Karpas-422 (cell line): ENCODE measurements at regions not wholly inside any gene's neighbourhood (a gene's known extent, or its start where the extent isn't known, plus 50 kb on each side); places are given as distances from the start of the nearest gene placed in this dataset.

ENCODE experiments used
- DNase-seq: peaks from one replicate; pipeline ENCODE4 v3.0.0-alpha.2; 2015
- H2AFZ ChIP-seq: fragments of 200-600 bp; sonication (generic); 2 replicates; pipeline ENCODE4 v1.6.1; 2014; ENCODE audit warnings: antibody characterized with exemption, low read length, mixed read lengths
- H3K27ac ChIP-seq: fragments of 200-600 bp; sonication (generic); 2 replicates; pipeline ENCODE4 v1.5.1; 2014; ENCODE audit warnings: mild to moderate bottlenecking, low read length, moderate library complexity
- H3K27me3 ChIP-seq: fragments of 200-600 bp; sonication (generic); 2 replicates; pipeline ENCODE4 v1.6.1; 2014; ENCODE audit warnings: low read length, mixed read lengths
- H3K36me3 ChIP-seq: fragments of 200-600 bp; sonication (generic); 2 replicates; pipeline ENCODE4 v1.6.1; 2014; ENCODE audit warnings: low read length, mixed read lengths; ENCODE audit not compliant: insufficient read depth
- H3K4me1 ChIP-seq: fragments of 200-600 bp; sonication (generic); 2 replicates; pipeline ENCODE4 v1.6.1; 2014; ENCODE audit warnings: mild to moderate bottlenecking, low read length, mixed read lengths
- H3K4me2 ChIP-seq: fragments of 200-600 bp; sonication (generic); 2 replicates; pipeline ENCODE4 v1.6.1; 2014; ENCODE audit warnings: low read length, low read depth, mild to moderate bottlenecking; ENCODE audit not compliant: poor library complexity, severe bottlenecking
- H3K4me3 ChIP-seq: fragments of 200-600 bp; sonication (generic); 2 replicates; pipeline ENCODE4 v1.5.1; 2014; ENCODE audit warnings: mild to moderate bottlenecking, antibody characterized with exemption, low read length, mixed read lengths
- H3K79me2 ChIP-seq: fragments of 200-600 bp; sonication (generic); 2 replicates; pipeline ENCODE4 v1.6.1; 2014; ENCODE audit warnings: mild to moderate bottlenecking, low read length, mixed read lengths
- H3K9ac ChIP-seq: fragments of 200-600 bp; sonication (generic); 2 replicates; pipeline ENCODE4 v1.6.0; 2014; ENCODE audit warnings: low read length
- H3K9me2 ChIP-seq: fragments of 200-600 bp; sonication (generic), shearing (Covaris generic); replicated peaks from 2 replicates; pipeline ENCODE4 v1.6.0; 2014; ENCODE audit warnings: mild to moderate bottlenecking, low read length, moderate library complexity; ENCODE audit not compliant: insufficient read depth
- H3K9me3 ChIP-seq: fragments of 300-700, 200-600 bp; sonication (generic); 2 replicates; pipeline ENCODE4 v1.6.1; 2014; ENCODE audit warnings: low read length, mixed read lengths
- H4K20me1 ChIP-seq: fragments of 200-600 bp; sonication (generic); 2 replicates; pipeline ENCODE4 v1.6.1; 2014; ENCODE audit warnings: mild to moderate bottlenecking, antibody characterized with exemption, low read length, low read depth; ENCODE audit not compliant: insufficient read depth

GRCh38 chr20:23234311-23235078 lies 116.1 kb upstream of the NXT1 start:
- Histone ChIP-seq H3K4me2 (no peak overlapping the region), H3K9me3 (no peaks in the 10 kb centered on the region)

DNA sequence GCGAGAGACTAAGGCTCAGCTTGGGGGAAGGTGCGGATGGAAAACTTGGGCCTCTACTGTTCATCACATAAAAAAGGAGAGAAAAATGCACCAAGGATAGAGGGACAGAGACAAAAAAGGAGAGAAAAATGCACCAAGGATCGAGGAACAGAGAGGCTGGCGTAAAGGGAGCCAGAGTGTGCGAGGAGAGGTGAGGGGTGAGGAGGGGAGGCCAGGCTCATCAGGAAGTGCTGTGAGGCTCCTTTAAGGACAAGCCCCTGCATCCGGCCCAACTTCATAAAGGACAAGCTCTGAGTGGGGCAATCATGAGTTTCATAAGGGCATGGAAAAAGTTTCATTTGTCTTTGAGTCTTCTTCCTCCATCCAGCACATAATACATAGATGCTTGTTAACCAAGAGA lies 117.2 kb upstream of the NXT1 start:
- H3K9me3 ChIP-seq, result no peaks in the 10 kb centered on the region
- H2AFZ ChIP-seq, result no peak overlapping the region
- H3K4me2 ChIP-seq, result no peak overlapping the region
- H3K27ac ChIP-seq, result no peak overlapping the region
- H3K4me3 ChIP-seq, result no peak overlapping the region
- peaks cover 2% of the 10 kb centered on the region; the same call in 1 of the 2 replicates for H3K4me1 ChIP-seq
- no peaks in the 10 kb centered on the region for H3K36me3 ChIP-seq
- no peaks in the 10 kb centered on the region for H3K79me2 ChIP-seq
- no peaks in the 10 kb centered on the region; the same call in 1 of the 2 replicates for H3K27me3 ChIP-seq
- no peak for DNase-seq
- no peak overlapping the region for H3K9ac ChIP-seq
- no peaks in the 10 kb centered on the region for H4K20me1 ChIP-seq
- no peaks in the 10 kb centered on the region for H3K9me2 ChIP-seq

More at GRCh38 chr20:23234311-23235078, 116.1 kb upstream of the NXT1 start:
- no peak overlapping the region for H3K4me3 ChIP-seq
- H3K36me3 ChIP-seq, result no peaks in the 10 kb centered on the region
- H3K27ac ChIP-seq, result no peak overlapping the region
- no peaks in the 10 kb centered on the region for H3K79me2 ChIP-seq
- peaks cover 2% of the 10 kb centered on the region; the same call in 1 of the 2 replicates for H3K4me1 ChIP-seq
- H3K9me2 ChIP-seq, result no peaks in the 10 kb centered on the region
- H2AFZ ChIP-seq, result no peak overlapping the region
- DNase-seq, result no peak
- no peaks in the 10 kb centered on the region for H4K20me1 ChIP-seq
- H3K27me3 ChIP-seq, result no peaks in the 10 kb centered on the region; the same call in 1 of the 2 replicates
- H3K9ac ChIP-seq, result no peak overlapping the region

- Histone ChIP-seq H3K9me3 (no peaks in the 10 kb centered on the region), H3K79me2 (no peaks in the 10 kb centered on the region), H3K4me3 (no peak overlapping the region), H2AFZ (no peak overlapping the region), H3K36me3 (no peaks in the 10 kb centered on the region), H3K4me1 (peaks cover 2% of the 10 kb centered on the region; the same call in 1 of the 2 replicates), H3K27ac (no peak overlapping the region), H3K27me3 (no peaks in the 10 kb centered on the region; the same call in 1 of the 2 replicates), H3K9me2 (no peaks in the 10 kb centered on the region), H4K20me1 (no peaks in the 10 kb centered on the region), H3K9ac (no peak overlapping the region), H3K4me2 (no peak overlapping the region)
- no peak for DNase-seq
These were observed 117.8 kb upstream of the NXT1 start for GRCh38 chr20:23232679-23233308.

GRCh38 chr20:23232219-23232581 lies 118.4 kb upstream of the NXT1 start:
- Histone ChIP-seq H4K20me1 (no peaks in the 10 kb centered on the region), H3K27ac (no peak overlapping the region), H3K79me2 (no peaks in the 10 kb centered on the region), H3K4me2 (no peak overlapping the region), H2AFZ (no peak overlapping the region), H3K9ac (no peak overlapping the region), H3K9me3 (no peaks in the 10 kb centered on the region), H3K9me2 (no peaks in the 10 kb centered on the region), H3K4me1 (peaks cover 2% of the 10 kb centered on the region; the same call in 1 of the 2 replicates), H3K4me3 (no peak overlapping the region), H3K36me3 (no peaks in the 10 kb centered on the region), H3K27me3 (no peaks in the 10 kb centered on the region; the same call in 1 of the 2 replicates)
- DNase-seq, result no peak

DNA sequence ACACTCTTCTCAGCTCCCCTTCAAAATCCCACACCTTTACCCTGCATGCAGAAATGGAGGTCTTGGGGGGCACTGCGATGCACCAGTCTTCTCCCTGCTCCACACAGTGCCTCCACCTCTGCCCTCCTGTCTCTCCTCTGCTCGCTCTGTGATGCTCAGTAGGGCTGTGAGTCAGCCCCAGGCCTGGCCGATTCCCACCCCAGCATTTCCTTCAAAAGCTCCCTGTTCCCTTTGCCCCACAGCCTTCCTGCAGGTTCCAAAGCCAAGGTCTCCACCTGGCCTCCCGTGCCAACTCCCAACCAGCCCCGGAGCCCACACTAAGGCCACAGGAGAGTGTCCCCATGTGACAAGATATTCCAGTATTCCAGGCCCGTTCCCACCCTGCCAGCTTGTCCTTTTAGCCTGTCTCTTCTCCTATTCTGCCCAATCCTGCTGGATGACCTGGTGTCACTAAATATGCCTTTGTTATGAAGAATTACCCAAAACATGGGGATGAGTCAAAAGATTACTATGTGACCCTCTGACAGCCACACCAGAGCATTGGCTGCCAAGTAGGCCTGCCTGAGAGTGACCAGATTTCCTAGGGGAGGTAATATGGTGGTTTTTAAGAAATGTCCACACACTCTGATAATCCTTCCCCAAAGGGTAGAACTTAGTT lies 118.9 kb upstream of the NXT1 start:
- no peak overlapping the region for H3K9ac ChIP-seq
- no peaks in the 10 kb centered on the region for H4K20me1 ChIP-seq
- no peaks in the 10 kb centered on the region for H3K9me2 ChIP-seq
- H3K36me3 ChIP-seq, result no peaks in the 10 kb centered on the region
- H3K4me2 ChIP-seq, result no peak overlapping the region
- no peaks in the 10 kb centered on the region; the same call in 1 of the 2 replicates for H3K27me3 ChIP-seq
- H3K9me3 ChIP-seq, result no peaks in the 10 kb centered on the region
- H3K27ac ChIP-seq, result no peak overlapping the region
- no peak overlapping the region for H3K4me3 ChIP-seq
- no peak for DNase-seq
- no peak overlapping the region for H2AFZ ChIP-seq
- H3K79me2 ChIP-seq, result no peaks in the 10 kb centered on the region
- H3K4me1 ChIP-seq, result peaks cover 2% of the 10 kb centered on the region; the same call in 1 of the 2 replicates

DNA sequence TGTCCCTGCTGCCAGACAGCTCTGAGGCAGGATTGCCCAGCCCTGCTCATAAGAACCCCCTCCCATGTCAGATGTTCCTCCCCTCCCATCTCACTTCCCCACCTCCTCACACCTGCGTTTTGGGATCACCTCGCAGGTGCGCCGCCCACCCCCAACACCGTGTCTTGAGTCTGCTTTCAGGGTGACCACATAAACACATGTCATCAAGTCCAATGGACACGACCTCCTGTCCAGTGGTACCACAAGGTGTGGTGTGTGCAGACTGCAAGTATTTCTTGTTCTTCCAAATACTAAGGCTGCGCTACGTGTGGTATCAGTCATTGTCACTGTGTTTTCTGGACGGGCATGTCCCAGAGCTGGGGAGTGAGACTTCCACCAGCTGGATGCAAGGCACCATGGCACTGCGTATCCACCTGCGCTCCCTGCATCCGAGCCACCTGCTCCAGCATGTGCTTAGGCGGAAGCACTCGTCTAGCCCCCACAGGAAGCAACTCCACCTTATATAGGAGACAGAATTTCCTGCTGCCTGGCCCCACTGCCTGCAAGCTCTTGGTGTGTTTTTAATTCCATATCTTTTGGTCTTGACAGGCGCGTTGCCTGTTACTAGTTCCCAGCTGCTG lies 119.7 kb upstream of the NXT1 start:
- Histone ChIP-seq H3K27me3 (no peaks in the 10 kb centered on the region; the same call in 1 of the 2 replicates), H3K9me3 (no peaks in the 10 kb centered on the region), H3K4me1 (peaks cover 2% of the 10 kb centered on the region; the same call in 1 of the 2 replicates), H3K9me2 (no peaks in the 10 kb centered on the region), H4K20me1 (no peaks in the 10 kb centered on the region), H3K9ac (no peak overlapping the region), H3K27ac (no peak overlapping the region), H3K4me2 (no peak overlapping the region), H3K79me2 (no peaks in the 10 kb centered on the region), H3K36me3 (no peaks in the 10 kb centered on the region), H3K4me3 (no peak overlapping the region), H2AFZ (no peak overlapping the region)
- DNase-seq, result no peak

DNA sequence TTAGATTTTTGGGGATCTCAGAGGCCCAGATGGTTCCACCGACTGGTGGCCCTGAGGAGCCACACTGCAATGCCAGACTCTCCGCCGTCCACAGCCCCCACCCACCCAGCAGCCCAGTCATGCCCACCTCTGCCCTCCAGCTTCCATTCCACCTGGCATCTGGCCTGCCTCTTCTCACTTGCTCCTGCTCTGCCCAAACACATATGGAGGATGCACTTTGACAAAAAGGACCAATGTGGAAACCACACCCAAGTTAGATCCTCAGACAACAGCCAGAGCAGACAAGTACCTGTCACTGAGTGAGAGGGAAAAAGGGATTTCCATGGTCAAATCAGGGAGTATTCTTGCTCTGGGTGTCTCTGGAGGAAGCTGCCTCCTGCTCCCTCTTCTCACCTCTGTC lies 120.6 kb upstream of the NXT1 start:
- Histone ChIP-seq H3K79me2 (no peaks in the 10 kb centered on the region), H3K27me3 (no peaks in the 10 kb centered on the region; the same call in 1 of the 2 replicates), H3K36me3 (no peaks in the 10 kb centered on the region), H3K9me3 (no peaks in the 10 kb centered on the region), H3K27ac (no peak overlapping the region), H2AFZ (no peak overlapping the region), H4K20me1 (no peaks in the 10 kb centered on the region), H3K9ac (no peak overlapping the region), H3K4me2 (no peak overlapping the region), H3K4me1 (peaks cover 2% of the 10 kb centered on the region; the same call in 1 of the 2 replicates), H3K9me2 (no peaks in the 10 kb centered on the region), H3K4me3 (no peak overlapping the region)
- DNase-seq, result no peak

DNA sequence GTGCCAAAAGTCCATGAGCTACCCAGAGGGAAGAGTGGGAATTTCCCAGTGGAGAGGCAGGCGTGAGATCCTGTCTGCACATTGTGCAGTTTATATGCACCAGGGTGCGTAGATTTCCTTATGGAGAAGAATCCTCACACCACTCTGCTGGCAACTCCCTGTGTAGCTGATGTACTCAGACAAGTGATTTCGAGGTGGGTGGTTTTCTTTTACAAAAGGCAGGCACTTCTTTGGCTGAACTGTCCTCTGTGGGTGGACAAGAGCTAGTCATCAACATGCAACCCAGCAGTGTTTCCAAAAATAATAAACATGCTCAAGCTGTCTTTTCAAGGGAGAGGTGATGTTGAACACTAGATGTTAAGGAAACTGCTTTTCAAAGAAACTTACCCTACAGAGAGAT lies 121.7 kb upstream of the NXT1 start:
- H3K9ac ChIP-seq, result no peak overlapping the region
- no peaks in the 10 kb centered on the region for H3K36me3 ChIP-seq
- H3K27me3 ChIP-seq, result no peaks in the 10 kb centered on the region
- no peaks in the 10 kb centered on the region for H4K20me1 ChIP-seq
- DNase-seq, result no peak
- H2AFZ ChIP-seq, result no peak overlapping the region
- no peak overlapping the region for H3K27ac ChIP-seq
- H3K4me1 ChIP-seq, result peaks cover 2% of the 10 kb centered on the region; the same call in 1 of the 2 replicates
- no peaks in the 10 kb centered on the region for H3K9me2 ChIP-seq
- H3K4me2 ChIP-seq, result no peak overlapping the region
- no peaks in the 10 kb centered on the region for H3K79me2 ChIP-seq
- H3K4me3 ChIP-seq, result no peak overlapping the region
- no peaks in the 10 kb centered on the region for H3K9me3 ChIP-seq
